ENCODE measurements at regions not wholly inside any gene's neighbourhood (a gene's known extent, or its start where the extent isn't known, plus 50 kb on each side); places are given as distances from the start of the nearest gene placed in this dataset.
"Not testable (repeated sequence)": the region's sequence is repeated elsewhere in the genome, so short reads cannot be mapped to it uniquely, and the experiment has no call there.

DNA sequence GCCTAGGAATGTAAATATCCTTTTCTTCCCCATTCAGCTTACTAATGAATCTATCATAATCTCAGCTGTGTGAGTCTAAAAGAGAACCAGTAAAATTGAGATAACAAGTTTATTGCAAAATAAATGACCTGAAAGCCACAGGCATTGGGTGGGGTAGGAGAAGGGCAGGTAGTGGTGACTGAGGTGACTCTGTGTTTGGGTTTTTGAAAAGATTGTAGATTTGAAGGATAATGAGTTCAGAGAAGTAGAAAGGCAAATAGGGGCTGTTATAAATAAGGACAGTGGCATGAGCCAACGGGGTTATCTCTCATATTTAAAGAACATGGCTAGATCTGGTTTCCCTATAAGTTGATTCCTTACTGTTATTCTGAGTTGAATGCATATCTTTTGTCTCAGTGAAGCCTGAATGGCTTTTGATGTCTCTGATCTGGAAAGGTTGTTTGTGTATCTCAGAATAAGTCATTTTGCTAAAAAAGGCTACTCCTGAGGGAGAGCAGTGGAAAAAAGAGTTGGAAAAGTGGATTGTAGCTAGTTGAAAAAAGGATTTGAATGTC lies 92.3 kb upstream of the TPTE start:
- DNase-seq (ENCODE audit: low read depth, low spot score): not testable (repeated sequence)

DNA sequence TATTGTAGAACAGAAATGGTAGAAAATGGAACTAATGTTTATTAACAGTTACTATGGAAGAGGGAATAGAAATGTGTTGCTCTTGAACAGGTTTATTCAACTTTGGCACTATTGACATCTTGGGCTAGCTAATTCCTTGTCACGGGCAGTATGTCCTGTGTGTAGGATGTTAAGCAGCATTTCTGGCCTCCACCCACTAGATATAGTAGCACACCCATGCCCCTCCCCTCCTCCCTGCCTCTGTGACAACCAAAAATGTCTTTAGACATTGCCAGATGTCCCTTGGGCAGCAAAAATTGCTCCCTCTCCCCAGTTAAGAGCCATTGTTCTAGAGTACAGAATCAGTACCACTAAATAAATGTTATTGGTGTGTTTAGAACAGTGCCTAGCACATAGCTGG lies 91.4 kb upstream of the TPTE start:
- DNase-seq (ENCODE audit: low read depth, low spot score): no peak

DNA sequence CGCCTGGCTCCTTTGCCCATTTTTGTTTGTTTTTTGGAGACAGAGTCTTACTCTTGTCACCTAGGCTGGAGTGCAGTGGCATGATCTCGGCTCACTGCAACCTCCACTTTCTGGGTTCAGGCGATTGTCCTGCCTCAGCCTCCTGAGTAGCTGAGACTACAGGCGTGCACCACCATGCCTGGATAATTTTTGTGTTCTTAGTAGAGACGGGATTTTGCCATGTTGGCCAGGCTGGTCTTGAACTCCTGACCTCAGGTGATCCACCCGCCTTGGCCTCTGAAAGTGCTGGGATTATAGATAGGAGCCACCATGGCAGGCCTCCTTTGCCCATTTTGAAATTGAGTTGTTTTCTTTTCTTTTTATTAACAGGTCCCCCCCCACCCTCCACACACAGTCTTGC lies 89.4 kb upstream of the TPTE start:
- not testable (repeated sequence) for DNase-seq (ENCODE audit: low read depth, low spot score)

DNA sequence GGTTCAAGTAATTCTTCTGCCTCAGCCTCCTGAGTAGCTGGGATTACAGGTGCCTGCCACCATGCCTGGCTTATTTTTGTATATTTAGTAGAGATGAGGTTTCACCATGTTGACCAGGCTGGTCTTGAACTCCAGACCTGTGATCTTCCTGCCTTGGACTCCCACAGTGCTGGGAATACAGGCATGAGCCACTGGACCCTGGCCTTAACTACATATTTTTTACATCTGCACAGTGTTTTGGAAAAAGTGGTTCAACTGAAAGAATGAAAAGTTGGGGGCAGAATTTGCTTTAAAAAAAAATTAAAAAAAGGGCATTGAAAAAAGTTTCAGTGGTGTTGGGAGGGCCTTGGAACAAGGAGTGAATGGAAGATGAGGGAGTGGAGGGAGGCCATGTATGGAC lies 88.9 kb upstream of the TPTE start:
- not testable (repeated sequence) for DNase-seq (ENCODE audit: low read depth, low spot score)

DNA sequence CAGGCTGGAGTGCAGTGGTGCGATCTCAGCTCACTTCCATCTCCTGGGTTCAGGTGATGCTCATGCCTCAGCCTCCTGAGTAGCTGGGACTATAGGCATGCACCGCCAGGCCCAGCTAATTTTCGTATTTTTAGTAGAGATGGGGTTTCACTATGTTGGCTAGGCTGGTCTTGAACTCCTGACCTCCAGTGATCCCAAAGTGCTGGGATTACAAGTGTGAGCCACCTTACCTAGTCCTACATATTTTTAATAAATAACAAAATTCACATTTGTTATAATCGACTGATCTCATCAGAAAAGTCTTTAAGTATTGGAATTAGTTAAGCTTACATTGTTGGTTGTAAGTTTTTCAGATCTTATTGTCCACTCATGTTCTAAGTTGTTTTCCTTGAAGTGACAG lies 83.4 kb upstream of the TPTE start:
- not testable (repeated sequence) for DNase-seq (ENCODE audit: low read depth, low spot score)

DNA sequence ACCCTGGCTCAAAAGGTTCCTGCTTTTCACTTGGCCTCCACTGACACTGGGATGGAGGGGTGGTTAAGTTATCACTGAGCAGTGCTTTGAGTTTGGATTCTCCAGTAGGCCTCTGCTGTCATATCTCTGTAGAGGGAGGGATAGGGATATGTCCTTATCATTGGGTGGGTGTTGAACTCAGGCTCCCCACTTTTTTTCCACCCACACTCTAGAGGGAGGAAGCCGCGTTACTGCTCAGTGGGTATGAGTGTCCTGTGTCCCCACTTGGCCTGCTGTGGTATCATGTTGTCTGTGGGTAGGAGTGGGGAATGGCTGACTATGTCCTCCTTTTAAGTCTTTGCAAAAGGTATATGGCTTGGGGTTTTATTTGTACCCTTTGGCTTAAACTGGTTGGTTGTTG lies 80.7 kb upstream of the TPTE start:
- DNase-seq (ENCODE audit: low read depth, low spot score): not testable (repeated sequence)

DNA sequence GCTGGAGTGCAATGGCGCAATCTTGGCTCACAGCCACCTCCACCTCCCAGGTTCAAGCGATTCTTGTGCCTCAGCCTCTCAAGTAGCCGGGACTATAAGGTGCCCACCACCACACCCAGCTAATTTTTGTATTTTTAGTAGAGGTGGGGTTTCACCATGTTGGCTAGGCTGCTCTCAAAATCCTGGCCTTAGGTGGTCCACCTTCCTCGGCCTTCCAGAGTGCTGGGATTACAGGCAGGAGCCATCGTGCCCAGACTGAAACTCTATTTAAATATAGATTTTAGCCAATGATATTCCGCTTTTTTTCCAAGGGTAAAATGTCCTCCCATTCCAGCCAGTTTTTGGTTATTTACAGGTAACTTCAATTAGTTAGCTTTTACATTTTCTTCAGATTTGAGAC lies 79.4 kb upstream of the TPTE start:
- not testable (repeated sequence) for DNase-seq (ENCODE audit: low read depth, low spot score)

DNA sequence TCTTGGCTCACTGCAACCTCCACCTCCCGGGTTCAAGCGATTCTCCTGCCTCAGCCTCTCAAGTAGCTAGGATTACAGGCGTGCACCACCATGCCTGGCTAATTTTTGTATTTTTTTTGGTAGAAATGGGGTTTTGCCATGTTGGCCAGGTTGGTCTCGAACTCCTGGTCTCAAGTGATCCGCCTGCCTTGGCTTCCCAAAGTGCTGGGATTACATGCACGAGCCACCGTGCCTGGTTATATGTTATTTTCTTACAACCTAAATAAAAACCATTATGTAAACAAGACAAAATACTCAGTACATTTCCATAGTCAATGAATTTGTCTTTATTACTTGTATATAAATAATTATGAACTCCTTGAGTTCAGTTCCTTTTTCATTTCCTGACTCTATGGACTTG lies 75.7 kb upstream of the TPTE start:
- not testable (repeated sequence) for DNase-seq (ENCODE audit: low read depth, low spot score)

DNA sequence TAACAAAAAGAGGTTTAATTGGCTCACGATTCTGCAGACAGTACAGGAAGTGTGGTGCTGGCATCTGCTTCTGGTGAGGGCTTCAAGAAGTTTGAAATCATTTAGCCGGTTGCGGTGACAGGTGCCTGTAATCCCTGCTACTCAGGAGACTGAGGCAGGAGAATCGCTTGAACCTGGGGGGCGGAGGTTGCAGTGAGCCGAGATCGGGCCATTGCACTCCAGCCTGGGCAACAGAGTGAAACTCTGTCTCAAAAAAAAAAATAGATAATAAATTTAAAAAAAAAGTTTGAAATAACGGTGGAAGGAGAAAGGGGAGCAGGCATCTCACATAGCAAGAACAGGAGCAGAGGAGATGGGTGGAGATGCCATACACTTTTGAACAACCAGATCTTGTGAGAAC lies 71.9 kb upstream of the TPTE start:
- DNase-seq (ENCODE audit: low read depth, low spot score): not testable (repeated sequence)

DNA sequence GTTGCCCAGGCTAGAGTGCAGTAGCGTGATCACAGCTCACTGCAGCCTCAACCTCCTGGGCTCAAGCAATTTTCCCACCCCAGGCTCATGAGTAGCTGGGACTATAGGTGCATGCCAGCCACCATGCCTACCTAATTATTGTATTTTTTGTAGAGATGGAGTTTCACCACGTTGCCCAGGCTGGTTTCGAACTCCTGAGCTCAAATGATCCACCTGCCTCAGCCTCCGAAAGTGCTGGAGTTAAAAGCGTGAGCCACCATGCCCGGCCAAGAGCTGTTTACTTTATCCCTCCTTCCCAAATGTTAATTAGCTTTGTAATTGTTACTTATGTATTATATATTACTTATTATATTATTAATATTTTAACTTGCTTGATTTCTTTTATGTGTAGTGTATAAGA lies 70.1 kb upstream of the TPTE start:
- not testable (repeated sequence) for DNase-seq (ENCODE audit: low read depth, low spot score)

DNA sequence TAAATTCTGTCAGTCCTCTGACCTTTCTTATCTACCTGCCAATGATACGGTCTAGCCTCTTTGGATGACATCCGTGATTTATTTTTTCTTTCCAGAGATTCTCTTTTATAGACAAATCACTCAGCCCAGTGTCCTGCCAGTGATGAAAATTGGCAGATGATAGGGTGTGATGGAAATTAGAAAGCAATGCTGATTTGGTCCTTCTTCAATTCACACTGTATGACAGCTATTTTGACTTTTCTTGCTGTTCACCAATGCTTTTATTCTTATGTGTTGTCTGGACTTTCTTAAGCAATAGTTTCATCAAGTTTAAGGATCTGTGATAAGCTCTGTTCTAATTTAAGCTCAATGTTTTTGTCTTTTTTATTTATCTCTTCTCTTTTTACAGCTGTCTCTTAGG lies 63.6 kb upstream of the TPTE start:
- DNase-seq (ENCODE audit: low read depth, low spot score): not testable (repeated sequence)

DNA sequence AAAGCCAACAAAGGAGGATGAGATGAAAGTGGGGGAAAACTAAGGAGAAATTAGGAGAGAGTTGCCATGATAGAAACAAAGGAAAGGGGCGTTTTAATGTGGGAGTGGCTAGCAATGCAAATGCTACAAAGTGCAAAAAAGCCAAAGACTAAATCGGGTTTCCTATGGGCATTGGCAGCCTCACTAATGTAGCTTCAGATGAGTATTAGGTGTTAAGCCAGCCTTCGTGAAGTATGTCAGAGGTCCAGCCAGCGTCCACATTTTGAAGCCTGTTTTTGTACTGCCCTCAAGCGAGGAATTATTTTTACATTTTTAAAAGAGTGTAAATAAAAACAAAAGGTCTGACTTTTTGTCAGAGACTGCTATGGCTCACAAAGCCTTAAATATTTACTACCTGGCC lies 60.4 kb upstream of the TPTE start:
- DNase-seq (ENCODE audit: low read depth, low spot score): not testable (repeated sequence)

DNA sequence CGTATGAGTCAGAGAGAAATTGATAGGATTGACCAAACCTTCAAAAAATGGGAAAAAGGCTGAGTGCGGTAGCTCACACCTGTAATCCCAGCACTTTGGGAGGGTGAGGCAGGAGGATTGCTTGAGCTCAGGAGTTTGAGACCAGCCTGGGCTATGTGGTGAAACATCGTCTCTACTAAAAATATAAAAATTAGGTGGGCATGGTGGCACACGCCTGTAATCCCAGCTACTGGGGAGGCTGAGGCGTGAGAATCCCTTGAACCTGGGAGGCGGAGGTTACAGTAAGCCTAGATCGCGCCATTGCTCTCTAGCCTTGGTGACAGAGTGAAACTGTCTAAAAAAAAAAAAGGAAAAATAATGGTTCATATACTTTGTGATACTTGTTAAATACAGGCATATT lies 59.9 kb upstream of the TPTE start:
- not testable (repeated sequence) for DNase-seq (ENCODE audit: low read depth, low spot score)

DNA sequence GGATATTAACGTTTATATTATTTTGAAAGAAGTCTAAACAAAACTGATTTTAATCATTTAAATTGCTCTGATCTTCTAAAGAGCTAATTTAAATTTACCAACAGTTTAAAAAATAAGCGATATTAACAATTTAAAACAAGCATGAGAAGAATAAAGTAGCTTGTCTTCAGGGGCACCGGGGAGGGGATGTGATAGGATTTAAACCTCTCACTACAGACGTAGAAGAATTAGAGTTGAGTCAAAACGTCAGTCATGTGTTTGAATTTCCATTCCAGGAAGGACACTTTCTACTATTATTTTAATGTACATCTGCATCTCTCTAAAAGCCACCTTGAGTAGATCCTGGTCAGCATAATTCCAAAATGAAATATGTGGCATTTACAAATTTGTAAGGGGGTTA lies 58.2 kb upstream of the TPTE start:
- no peak for DNase-seq (ENCODE audit: low read depth, low spot score)

DNA sequence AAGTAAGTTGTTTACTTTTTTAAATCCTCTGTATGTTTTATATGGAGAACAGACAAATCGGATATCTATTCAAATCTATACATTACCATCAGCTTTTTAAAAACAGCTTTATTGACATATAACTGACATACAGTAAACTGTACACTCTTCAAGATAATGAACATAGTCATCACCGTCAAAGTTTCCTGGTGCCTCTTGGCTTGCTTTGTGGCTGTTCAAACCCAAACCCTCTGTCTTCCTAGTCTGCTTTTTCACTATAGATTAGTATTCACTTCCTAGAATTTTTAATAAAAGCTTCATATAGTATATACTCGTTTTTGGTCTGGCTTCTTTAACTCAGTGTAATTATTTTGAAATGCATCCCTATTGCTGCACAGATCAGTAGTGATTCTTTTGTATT lies 56.4 kb upstream of the TPTE start:
- no peak for DNase-seq (ENCODE audit: low read depth, low spot score)

DNA sequence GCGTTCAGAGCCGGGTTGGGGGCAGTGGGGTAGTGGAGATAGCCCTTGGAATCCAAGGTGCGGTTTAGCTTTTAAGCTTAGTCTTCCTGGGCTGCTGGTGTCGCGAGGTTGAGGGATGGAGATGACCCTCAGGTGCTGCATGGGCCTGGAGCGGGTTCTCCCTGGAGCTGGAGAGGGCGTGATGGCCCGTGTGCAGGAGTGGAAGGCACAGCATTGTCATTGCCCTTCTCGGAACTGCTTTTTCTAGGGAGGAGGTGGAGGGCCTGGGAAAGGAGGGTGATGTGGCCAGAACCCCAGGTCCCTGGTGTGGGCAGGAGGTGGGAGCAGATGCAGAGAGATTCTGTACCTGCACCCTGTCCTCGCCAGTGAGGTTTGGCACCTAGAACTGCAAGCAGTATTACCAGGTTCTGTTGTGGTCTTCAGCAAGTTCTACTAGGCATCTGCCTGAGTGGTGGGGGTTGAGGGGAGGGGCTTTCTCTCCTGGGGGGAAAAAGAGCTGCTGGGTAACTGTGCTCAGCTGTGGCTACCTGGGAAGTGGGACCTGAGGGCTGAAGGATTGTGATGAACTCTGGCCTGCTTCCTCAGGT lies 55.8 kb upstream of the TPTE start:
- not testable (repeated sequence) for DNase-seq (ENCODE audit: low read depth, low spot score)

DNA sequence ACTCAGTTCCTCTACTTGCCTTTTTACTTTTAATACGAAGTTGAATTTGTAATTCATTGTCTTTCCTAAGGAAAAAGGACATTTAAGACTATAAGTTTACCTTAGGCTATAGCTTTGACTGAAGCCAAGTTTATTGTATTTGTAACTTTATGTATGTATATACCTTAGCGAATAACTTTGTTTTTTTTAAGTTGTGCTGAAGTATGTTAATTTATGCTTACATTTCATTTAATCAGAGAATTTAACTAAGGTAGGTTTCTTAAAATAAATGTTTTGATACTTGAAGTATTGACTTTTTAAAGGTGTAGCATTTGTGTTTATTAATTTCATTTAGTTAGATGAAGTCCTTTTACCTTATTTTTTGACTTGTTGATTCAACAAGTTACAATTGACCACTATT lies 55.2 kb upstream of the TPTE start:
- DNase-seq (ENCODE audit: low read depth, low spot score): no peak

All from iPS DF 19.7 (cell line).